PC-9 (cell line): ENCODE measurements at regions not wholly inside any gene's neighbourhood (a gene's known extent, or its start where the extent isn't known, plus 50 kb on each side); places are given as distances from the start of the nearest gene placed in this dataset.

Source experiments
- CTCF ChIP-seq: fragments of 200-600 bp; sonication (generic); conservative IDR thresholded peaks from 2 replicates; pipeline ENCODE4 v1.6.1; 2017; ENCODE audit warnings: mixed run types, antibody characterized with exemption, mild to moderate bottlenecking, moderate library complexity
- EZH2 ChIP-seq: fragments of 200-600 bp; sonication (generic); IDR thresholded peaks from 2 replicates; pipeline ENCODE4 v1.8.0; 2017; ENCODE audit warnings: antibody characterized with exemption, low read depth

GRCh38 chr6:84409911-84410310 lies 182.5 kb upstream of the CEP162 start:
- TF ChIP-seq EZH2 (no peak), CTCF (no peak)
